ENCODE measurements at regions not wholly inside any gene's neighbourhood (a gene's known extent, or its start where the extent isn't known, plus 50 kb on each side); places are given as distances from the start of the nearest gene placed in this dataset.

GRCh38 chr6:66149132-66149531 is 442.1 kb upstream of the EYS start:
- DNase-seq (ENCODE audit: low read depth, low spot score), result no peak
- in situ Hi-C loops (cut with HindIII; ENCODE audit: low sequenced_read_pairs), result no loop called here
- no peak for TF ChIP-seq CTCF (IDR thresholded peaks at IDR 0.05; ENCODE audit: low read depth, low read length)
- H3K4me3 ChIP-seq (ENCODE audit: low read depth, low read length), result no peak overlapping the region

GRCh38 chr6:66145867-66146266 is 438.8 kb upstream of the EYS start:
- H3K4me3 ChIP-seq (ENCODE audit: low read depth, low read length), result no peak overlapping the region
- TF ChIP-seq CTCF (IDR thresholded peaks at IDR 0.05; ENCODE audit: low read depth, low read length), result no peak
- in situ Hi-C loops (cut with HindIII; ENCODE audit: low sequenced_read_pairs), result no loop called here
- no peak for DNase-seq (ENCODE audit: low read depth, low spot score)

GRCh38 chr6:66134021-66134420 is 427.0 kb upstream of the EYS start:
- in situ Hi-C loops (cut with HindIII; ENCODE audit: low sequenced_read_pairs), result no loop called here
- no peak overlapping the region for H3K4me3 ChIP-seq (ENCODE audit: low read depth, low read length)
- no peak for TF ChIP-seq CTCF (IDR thresholded peaks at IDR 0.05; ENCODE audit: low read depth, low read length)
- DNase-seq (ENCODE audit: low read depth, low spot score), result no peak

GRCh38 chr6:66128656-66129055 is 421.6 kb upstream of the EYS start:
- DNase-seq (ENCODE audit: low read depth, low spot score), result no peak
- no peak overlapping the region for H3K4me3 ChIP-seq (ENCODE audit: low read depth, low read length)
- in situ Hi-C loops (cut with HindIII; ENCODE audit: low sequenced_read_pairs), result no loop called here
- no peak for TF ChIP-seq CTCF (IDR thresholded peaks at IDR 0.05; ENCODE audit: low read depth, low read length)

- in situ Hi-C loops (cut with HindIII; ENCODE audit: low sequenced_read_pairs), result no loop called here
- DNase-seq (ENCODE audit: low read depth, low spot score), result no peak
- no peak for TF ChIP-seq CTCF (IDR thresholded peaks at IDR 0.05; ENCODE audit: low read depth, low read length)
- H3K4me3 ChIP-seq (ENCODE audit: low read depth, low read length), result no peak overlapping the region
Observed at GRCh38 chr6:66128243-66128642, 421.2 kb upstream of the EYS start.

- H3K4me3 ChIP-seq (ENCODE audit: low read depth, low read length), result no peak overlapping the region
- DNase-seq (ENCODE audit: low read depth, low spot score), result no peak
- in situ Hi-C loops (cut with HindIII; ENCODE audit: low sequenced_read_pairs), result no loop called here
- no peak for TF ChIP-seq CTCF (IDR thresholded peaks at IDR 0.05; ENCODE audit: low read depth, low read length)
Observed at GRCh38 chr6:66127061-66127460, 420.0 kb upstream of the EYS start.

GRCh38 chr6:66126358-66126757 is 419.3 kb upstream of the EYS start:
- TF ChIP-seq CTCF (IDR thresholded peaks at IDR 0.05; ENCODE audit: low read depth, low read length), result no peak
- no peak overlapping the region for H3K4me3 ChIP-seq (ENCODE audit: low read depth, low read length)
- DNase-seq (ENCODE audit: low read depth, low spot score), result no peak
- in situ Hi-C loops (cut with HindIII; ENCODE audit: low sequenced_read_pairs), result no loop called here

All from astrocyte of the spinal cord (primary cell).